Kidney (tissue), 13 donors: ENCODE measurements at regions not wholly inside any gene's neighbourhood (a gene's known extent, or its start where the extent isn't known, plus 50 kb on each side); places are given as distances from the start of the nearest gene placed in this dataset.

Source experiments
- DNase-seq, 5 donors: peaks; one replicate each; pipeline ENCODE4 v3.0.0-alpha.2; 2013 to 2020
- FAIRE-seq: peaks from 2 replicates; lab custom pipeline; 2012; peaks lifted over from hg19 to GRCh38; lab: Jason Lieb, UNC
- H3K27ac ChIP-seq, 2 donors: one replicate each; pipeline ENCODE4 v1.7.0; 2013; ENCODE audit warnings: low read depth in 2 of 2, low read length in 2 of 2, inconsistent platforms in 1 of 2
- H3K27me3 ChIP-seq: one replicate; pipeline ENCODE4 v1.7.1; 2013; ENCODE audit warnings: low read length, inconsistent platforms; ENCODE audit not compliant: control insufficient read depth, insufficient read depth
- H3K36me3 ChIP-seq, 3 donors: one replicate each; pipeline versions ENCODE4 v1.7.0 to v1.7.1; 2013; ENCODE audit warnings: low read length in 3 of 3, control low read depth in 1 of 3, inconsistent platforms in 1 of 3; ENCODE audit not compliant: insufficient read depth in 3 of 3, control insufficient read depth in 2 of 3
- H3K4me1 ChIP-seq, 3 donors: one replicate each; pipeline versions ENCODE4 v1.7.0 to v1.7.1; 2013; ENCODE audit warnings: low read length in 3 of 3, inconsistent platforms in 1 of 3, low read depth in 1 of 3; ENCODE audit not compliant: control insufficient read depth in 2 of 3, insufficient read depth in 2 of 3
- H3K4me3 ChIP-seq, 3 donors: one replicate each; pipeline versions ENCODE4 v1.7.0 to v1.8.1; 2013; ENCODE audit warnings: low read length in 3 of 3, control low read depth in 1 of 3, inconsistent platforms in 1 of 3
- H3K9ac ChIP-seq, 3 donors: one replicate each; pipeline versions ENCODE4 v1.7.0 to v1.7.1; 2013; ENCODE audit warnings: low read length in 3 of 3, control low read depth in 1 of 3, inconsistent platforms in 1 of 3
- H3K9me3 ChIP-seq, 3 donors: one replicate each; pipeline versions ENCODE4 v1.7.0 to v1.7.1; 2013; ENCODE audit warnings: low read length in 3 of 3, control low read depth in 1 of 3, inconsistent platforms in 1 of 3; ENCODE audit not compliant: control insufficient read depth in 2 of 3, insufficient read depth in 1 of 3
- CTCF ChIP-seq: IDR thresholded peaks from 3 replicates; pipeline ENCODE4 v1.5.1; 2012; ENCODE audit warnings: mild to moderate bottlenecking, moderate library complexity, borderline replicate concordance; ENCODE audit not compliant: insufficient read depth; ENCODE audit errors: extremely low read depth
- intact Hi-C: fragments of 100-400 bp; cut with DNase I; formaldehyde crosslinking; loops from one replicate; pipeline ENCODE4 v1.11.1; 2022
- donor health status: control.
- donor health status: control.
- donor health status: control.
- donor health status: control.
- donor health status: control.
- donor health status: DM: yes; HTN: yes; CAD: no.
- donor health status: Normal renal cell carcinoma (clear cell type).

GRCh38 chr6:98039904-98040607 is 757.0 kb upstream of the MMS22L start:
- Histone ChIP-seq H3K27ac (no peak overlapping the region), H3K27me3 (no peaks in the 10 kb centered on the region), H3K4me1 (no peaks in the 10 kb centered on the region), H3K9ac (no peak overlapping the region), H3K9me3 (no peaks in the 10 kb centered on the region), H3K36me3 (no peaks in the 10 kb centered on the region), H3K4me3 (no peak overlapping the region)
- TF ChIP-seq CTCF, result no peak
- intact Hi-C loops, result no loop called here
- DNase-seq (peak in 1 of 5 donors; percentile 2), FAIRE-seq (no peak)

GRCh38 chr6:98041056-98041455 is 758.0 kb upstream of the MMS22L start:
- no peak for FAIRE-seq
- Histone ChIP-seq H3K27me3 (no peaks in the 10 kb centered on the region), H3K27ac (no peak overlapping the region), H3K36me3 (no peaks in the 10 kb centered on the region), H3K4me3 (no peak overlapping the region), H3K9me3 (no peaks in the 10 kb centered on the region), H3K4me1 (no peaks in the 10 kb centered on the region), H3K9ac (no peak overlapping the region)
- intact Hi-C loops, result no loop called here
- TF ChIP-seq CTCF, result no peak
- no peak for DNase-seq

- intact Hi-C loops, result no loop called here
- DNase-seq (no peak), FAIRE-seq (no peak)
- TF ChIP-seq CTCF, result no peak
- H3K9me3 ChIP-seq, result no peaks in the 10 kb centered on the region
- no peak overlapping the region for H3K4me3 ChIP-seq
- H3K27me3 ChIP-seq, result no peaks in the 10 kb centered on the region
- H3K4me1 ChIP-seq, result no peaks in the 10 kb centered on the region
- no peaks in the 10 kb centered on the region for H3K36me3 ChIP-seq
- H3K27ac ChIP-seq, result no peak overlapping the region
- no peak overlapping the region for H3K9ac ChIP-seq
These were observed 758.9 kb upstream of the MMS22L start for GRCh38 chr6:98041921-98042320.

- Histone ChIP-seq H3K4me3 (no peak overlapping the region), H3K36me3 (no peaks in the 10 kb centered on the region), H3K9ac (no peak overlapping the region), H3K27ac (no peak overlapping the region), H3K4me1 (no peaks in the 10 kb centered on the region), H3K9me3 (no peaks in the 10 kb centered on the region), H3K27me3 (no peaks in the 10 kb centered on the region)
- FAIRE-seq (no peak), DNase-seq (no peak)
- TF ChIP-seq CTCF, result no peak
- intact Hi-C loops, result no loop called here
These were observed 761.1 kb upstream of the MMS22L start for GRCh38 chr6:98044151-98044561.
